Glutamatergic neuron (in vitro differentiated cells): ENCODE measurements at regions not wholly inside any gene's neighbourhood (a gene's known extent, or its start where the extent isn't known, plus 50 kb on each side); places are given as distances from the start of the nearest gene placed in this dataset.

Source experiments
- DNase-seq: peaks from one replicate; pipeline ENCODE4 v3.0.0; 2022
- H3K27ac Mint-ChIP-seq: one replicate; pipeline ENCODE4 v1.8.0; 2020; ENCODE audit warnings: mild to moderate bottlenecking, mixed read lengths, inconsistent platforms; ENCODE audit not compliant: unreplicated experiment
- H3K27me3 Mint-ChIP-seq: one replicate; pipeline ENCODE4 v1.8.0; 2020; ENCODE audit warnings: mild to moderate bottlenecking, moderate library complexity, mixed read lengths, inconsistent platforms; ENCODE audit not compliant: unreplicated experiment
- H3K36me3 Mint-ChIP-seq: one replicate; pipeline ENCODE4 v1.8.0; 2020; ENCODE audit warnings: mild to moderate bottlenecking, mixed read lengths, inconsistent platforms; ENCODE audit not compliant: unreplicated experiment
- H3K4me1 Mint-ChIP-seq: one replicate; pipeline ENCODE4 v1.8.0; 2020; ENCODE audit warnings: mild to moderate bottlenecking, low read depth, mixed read lengths, inconsistent platforms; ENCODE audit not compliant: unreplicated experiment
- H3K4me3 Mint-ChIP-seq: one replicate; pipeline ENCODE4 v1.8.0; 2020; ENCODE audit warnings: mild to moderate bottlenecking, mixed read lengths, inconsistent platforms; ENCODE audit not compliant: unreplicated experiment
- H3K9me3 Mint-ChIP-seq: one replicate; pipeline ENCODE4 v1.8.0; 2020; ENCODE audit warnings: mild to moderate bottlenecking, moderate library complexity, mixed read lengths, inconsistent platforms; ENCODE audit not compliant: unreplicated experiment
- CTCF ChIP-seq: fragments of 200-600 bp; sonication (generic); IDR thresholded peaks from one replicate; pipeline ENCODE4 v1.5.0; 2021; ENCODE audit not compliant: partially characterized antibody, unreplicated experiment

GRCh38 chr12:22874151-22874550 is 249.2 kb downstream of the ETNK1 start:
- no peak for DNase-seq
- Mint-ChIP-seq H3K27me3 (peaks cover 2% of the 10 kb centered on the region), H3K9me3 (no peaks in the 10 kb centered on the region), H3K4me1 (peaks cover 3% of the 10 kb centered on the region), H3K4me3 (no peak overlapping the region), H3K36me3 (no peaks in the 10 kb centered on the region), H3K27ac (no peak overlapping the region)
- no peak for TF ChIP-seq CTCF

GRCh38 chr12:22876262-22876661 is 251.3 kb downstream of the ETNK1 start:
- Mint-ChIP-seq H3K9me3 (no peaks in the 10 kb centered on the region), H3K4me1 (peaks cover 3% of the 10 kb centered on the region), H3K4me3 (no peak overlapping the region), H3K27ac (no peak overlapping the region), H3K27me3 (peaks cover 2% of the 10 kb centered on the region), H3K36me3 (no peaks in the 10 kb centered on the region)
- no peak for DNase-seq
- TF ChIP-seq CTCF = no peak

GRCh38 chr12:22879203-22879602 is 254.2 kb downstream of the ETNK1 start:
- H3K4me3 Mint-ChIP-seq = no peak overlapping the region

GRCh38 chr12:22880331-22880730 is 255.4 kb downstream of the ETNK1 start:
- TF ChIP-seq CTCF = no peak
- Mint-ChIP-seq H3K27me3 (peaks cover 2% of the 10 kb centered on the region), H3K4me1 (peaks cover 3% of the 10 kb centered on the region), H3K9me3 (no peaks in the 10 kb centered on the region), H3K36me3 (no peaks in the 10 kb centered on the region), H3K27ac (no peak overlapping the region), H3K4me3 (no peak overlapping the region)
- DNase-seq = no peak

More at GRCh38 chr12:22879203-22879602, 254.2 kb downstream of the ETNK1 start:
- Mint-ChIP-seq H3K9me3 (no peaks in the 10 kb centered on the region), H3K27me3 (peaks cover 2% of the 10 kb centered on the region), H3K36me3 (no peaks in the 10 kb centered on the region), H3K27ac (no peak overlapping the region), H3K4me1 (peaks cover 3% of the 10 kb centered on the region)
- DNase-seq = no peak
- no peak for TF ChIP-seq CTCF

GRCh38 chr12:22880807-22881206 is 255.8 kb downstream of the ETNK1 start:
- H3K27me3 Mint-ChIP-seq = peaks cover 2% of the 10 kb centered on the region
- TF ChIP-seq CTCF = no peak
- no peak for DNase-seq
- peaks cover 3% of the 10 kb centered on the region for H3K4me1 Mint-ChIP-seq
- no peaks in the 10 kb centered on the region for H3K36me3 Mint-ChIP-seq
- H3K9me3 Mint-ChIP-seq = no peaks in the 10 kb centered on the region
- no peak overlapping the region for H3K4me3 Mint-ChIP-seq
- H3K27ac Mint-ChIP-seq = no peak overlapping the region
